ENCODE measurements at regions not wholly inside any gene's neighbourhood (a gene's known extent, or its start where the extent isn't known, plus 50 kb on each side); places are given as distances from the start of the nearest gene placed in this dataset.

DNA sequence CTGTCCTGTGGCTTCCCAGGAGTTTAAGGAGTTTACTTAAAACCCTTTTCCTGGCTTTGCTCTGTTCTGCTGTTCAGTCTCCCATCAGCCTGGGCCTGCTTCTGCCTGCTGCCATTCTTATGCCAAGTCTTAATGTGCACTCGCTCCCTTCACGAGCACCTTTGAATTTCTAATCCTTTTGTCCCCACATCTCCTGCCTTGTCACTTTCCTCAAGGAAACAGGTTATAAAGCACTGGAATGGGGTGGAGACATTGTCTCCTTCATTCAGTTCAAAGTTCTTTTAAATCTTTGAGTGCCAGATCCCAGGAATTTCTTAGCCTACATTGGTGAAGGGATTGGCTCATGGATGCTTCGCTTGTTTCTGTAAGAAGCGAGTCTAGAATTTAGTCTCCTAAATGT is 87.2 kb upstream of the LIFR start:
- DNase-seq (ENCODE audit: low read depth), result no peak
- TF ChIP-seq, protein P1, sequence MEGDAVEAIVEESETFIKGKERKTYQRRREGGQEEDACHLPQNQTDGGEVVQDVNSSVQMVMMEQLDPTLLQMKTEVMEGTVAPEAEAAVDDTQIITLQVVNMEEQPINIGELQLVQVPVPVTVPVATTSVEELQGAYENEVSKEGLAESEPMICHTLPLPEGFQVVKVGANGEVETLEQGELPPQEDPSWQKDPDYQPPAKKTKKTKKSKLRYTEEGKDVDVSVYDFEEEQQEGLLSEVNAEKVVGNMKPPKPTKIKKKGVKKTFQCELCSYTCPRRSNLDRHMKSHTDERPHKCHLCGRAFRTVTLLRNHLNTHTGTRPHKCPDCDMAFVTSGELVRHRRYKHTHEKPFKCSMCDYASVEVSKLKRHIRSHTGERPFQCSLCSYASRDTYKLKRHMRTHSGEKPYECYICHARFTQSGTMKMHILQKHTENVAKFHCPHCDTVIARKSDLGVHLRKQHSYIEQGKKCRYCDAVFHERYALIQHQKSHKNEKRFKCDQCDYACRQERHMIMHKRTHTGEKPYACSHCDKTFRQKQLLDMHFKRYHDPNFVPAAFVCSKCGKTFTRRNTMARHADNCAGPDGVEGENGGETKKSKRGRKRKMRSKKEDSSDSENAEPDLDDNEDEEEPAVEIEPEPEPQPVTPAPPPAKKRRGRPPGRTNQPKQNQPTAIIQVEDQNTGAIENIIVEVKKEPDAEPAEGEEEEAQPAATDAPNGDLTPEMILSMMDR (conservative IDR thresholded peaks at IDR 0.05; ENCODE audit: low read depth, low read length), result no peak
- H3K4me3 ChIP-seq (ENCODE audit: low read depth, low read length), result no peak overlapping the region

DNA sequence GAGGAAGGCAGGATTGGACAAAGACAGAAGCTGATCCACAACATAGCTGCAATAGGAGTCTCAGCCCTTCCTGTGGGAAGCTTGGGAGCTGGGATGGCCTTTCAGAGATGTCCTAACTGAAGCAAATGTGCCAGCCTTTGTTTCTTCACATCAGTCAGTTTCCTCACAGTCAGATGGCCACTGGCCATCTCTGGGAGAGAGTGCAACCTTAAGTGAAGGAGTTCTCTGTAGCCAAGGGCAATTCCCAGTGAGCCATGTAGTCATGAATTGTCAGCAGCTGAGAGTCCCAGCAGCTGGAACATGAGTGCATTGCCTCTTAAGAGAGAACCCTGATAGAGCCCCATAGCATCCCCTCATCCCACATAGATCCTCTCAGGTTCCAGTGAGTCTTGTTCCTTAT is 89.1 kb upstream of the LIFR start:
- no peak for DNase-seq (ENCODE audit: low read depth)
- TF ChIP-seq, protein P1 (conservative IDR thresholded peaks at IDR 0.05; ENCODE audit: low read depth, low read length), result no peak
- no peak overlapping the region for H3K4me3 ChIP-seq (ENCODE audit: low read depth, low read length)

DNA sequence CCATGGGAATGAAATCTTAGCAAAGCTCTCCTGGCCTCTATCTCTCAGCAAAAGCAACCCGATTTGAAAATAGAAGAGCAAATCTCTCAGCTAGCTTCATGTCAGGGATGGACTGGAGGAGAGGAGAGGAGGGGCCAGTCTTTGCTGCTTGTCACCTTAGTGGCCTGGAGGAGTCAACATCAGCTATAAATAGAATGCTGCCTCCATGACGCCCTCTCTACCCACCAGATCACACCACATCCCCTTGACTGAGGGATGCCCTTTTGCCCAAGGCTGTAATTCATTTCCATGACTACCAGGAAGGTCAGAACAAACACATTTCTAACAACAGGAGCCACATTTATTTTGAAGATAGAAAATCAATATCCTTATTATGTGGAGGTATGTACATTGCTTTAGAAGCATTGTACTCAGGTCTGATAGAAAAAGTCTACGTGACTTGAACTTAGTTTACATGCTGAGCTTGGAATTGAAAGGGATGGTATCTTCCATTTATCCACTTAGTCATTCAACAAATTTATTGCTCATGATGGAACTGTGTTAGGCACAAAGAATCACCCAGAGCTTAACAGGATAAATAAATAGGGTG is 92.4 kb upstream of the LIFR start:
- TF ChIP-seq, protein P1 (conservative IDR thresholded peaks at IDR 0.05; ENCODE audit: low read depth, low read length), result no peak
- no peak overlapping the region for H3K4me3 ChIP-seq (ENCODE audit: low read depth, low read length)
- DNase-seq (ENCODE audit: low read depth), result no peak

DNA sequence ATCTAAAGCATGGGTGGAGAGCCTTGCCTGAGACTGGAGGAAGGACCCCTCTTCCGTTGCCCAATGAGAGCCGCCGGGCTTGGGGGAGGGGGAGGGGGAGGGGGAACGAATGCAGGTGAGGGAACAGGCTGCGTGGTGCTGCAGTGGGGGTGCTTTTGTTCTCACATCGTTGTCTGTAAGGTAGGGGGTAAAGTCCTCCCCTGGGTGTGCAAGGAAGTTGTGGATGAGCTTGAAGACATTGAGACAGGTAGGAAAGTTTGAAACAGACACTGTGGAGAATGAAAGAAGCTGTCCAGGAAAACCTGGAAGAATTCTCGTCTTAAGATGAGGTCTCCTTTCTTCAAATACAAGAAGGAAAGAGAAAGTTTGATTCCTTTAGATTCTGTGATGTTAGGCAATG is 94.1 kb upstream of the LIFR start:
- H3K4me3 ChIP-seq (ENCODE audit: low read depth, low read length), result peak overlapping the region; percentile 24
- no peak for DNase-seq (ENCODE audit: low read depth)
- TF ChIP-seq, protein P1 (conservative IDR thresholded peaks at IDR 0.05; ENCODE audit: low read depth, low read length), result no peak

DNA sequence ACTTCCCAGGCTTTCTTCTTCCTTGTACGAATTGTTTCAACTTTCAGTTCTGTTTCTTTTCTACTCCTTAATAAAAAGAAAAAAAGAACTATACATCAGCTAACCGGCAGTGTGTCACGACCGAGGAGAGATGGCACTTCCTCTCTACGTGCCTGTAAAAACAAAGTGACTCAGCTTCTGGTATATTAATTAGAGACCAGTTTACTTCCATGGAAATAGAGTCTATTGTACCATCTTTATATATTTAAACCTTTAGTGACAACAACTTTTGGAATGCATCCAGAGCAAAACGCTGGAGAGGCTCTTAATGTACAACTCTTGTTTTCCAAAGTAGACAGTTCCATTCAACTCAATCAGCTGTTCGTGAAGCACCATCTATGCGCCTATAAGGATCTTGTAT is 94.5 kb upstream of the LIFR start:
- no peak for DNase-seq (ENCODE audit: low read depth)
- TF ChIP-seq, protein P1 (conservative IDR thresholded peaks at IDR 0.05; ENCODE audit: low read depth, low read length), result no peak
- H3K4me3 ChIP-seq (ENCODE audit: low read depth, low read length), result peak overlapping the region; percentile 24

DNA sequence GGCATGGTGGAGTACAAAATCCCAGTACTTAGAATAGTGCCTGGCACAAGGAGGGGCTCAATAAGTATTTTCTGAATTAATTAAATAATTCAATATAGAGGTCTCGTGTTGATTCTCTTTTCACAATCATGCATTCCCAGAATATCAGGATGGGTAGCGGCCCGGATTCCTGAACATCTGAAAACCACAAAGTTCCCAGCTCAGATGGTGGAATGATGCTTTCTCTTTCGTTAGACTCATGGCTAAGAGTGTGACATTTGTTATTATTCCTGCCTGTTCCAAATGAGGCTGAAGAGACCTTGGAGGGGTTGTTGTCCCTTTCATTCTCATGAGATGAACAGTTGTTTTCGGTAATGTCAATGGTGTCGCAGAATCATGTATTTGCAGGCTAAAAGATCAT is 95.4 kb upstream of the LIFR start:
- DNase-seq (ENCODE audit: low read depth), result no peak
- no peak overlapping the region for H3K4me3 ChIP-seq (ENCODE audit: low read depth, low read length)
- TF ChIP-seq, protein P1 (conservative IDR thresholded peaks at IDR 0.05; ENCODE audit: low read depth, low read length), result no peak

DNA sequence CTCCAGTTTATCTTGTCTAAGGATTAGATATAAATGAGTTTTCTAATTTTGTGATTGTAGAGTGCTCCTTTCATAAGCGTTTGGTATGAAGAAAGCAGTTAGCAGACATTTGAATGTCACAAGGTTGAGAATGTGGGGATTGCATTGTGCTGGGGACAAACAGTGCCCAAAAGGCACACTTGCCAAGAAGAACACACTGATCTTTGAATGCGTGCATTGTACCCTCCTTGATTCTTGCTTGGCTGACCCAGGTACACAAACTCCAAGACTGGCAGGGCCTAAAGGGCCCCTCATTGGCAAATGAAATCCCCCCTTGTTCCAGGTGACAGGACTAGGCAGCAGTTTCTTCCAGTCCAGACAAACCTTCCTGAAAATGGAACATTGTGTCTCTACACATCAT is 96.9 kb upstream of the LIFR start:
- no peak for DNase-seq (ENCODE audit: low read depth)
- no peak overlapping the region for H3K4me3 ChIP-seq (ENCODE audit: low read depth, low read length)
- TF ChIP-seq, protein P1 (conservative IDR thresholded peaks at IDR 0.05; ENCODE audit: low read depth, low read length), result no peak
